HCT116 (cell line): ENCODE measurements at regions not wholly inside any gene's neighbourhood (a gene's known extent, or its start where the extent isn't known, plus 50 kb on each side); places are given as distances from the start of the nearest gene placed in this dataset.

Source experiments
- ATAC-seq: fragments of 200-7000 bp; cut with Tn5 transposase; 2 replicates; pipeline ENCODE4 v1.9.1; 2020; ENCODE audit warnings: mild to moderate bottlenecking, moderate library complexity
- BruUV-seq: library from RNA; stranded (reverse); fragments of 400-500 nt; replicated peaks from 2 replicates; lab custom pipeline; 2021; lab: Mats Ljungman, UMichigan
- CTCF ChIA-PET: fragments of 300-600 bp; sonication (Branson Sonifier 250); formaldehyde crosslinking; loops from one replicate; lab custom pipeline; 2021; ENCODE audit warnings: antibody characterized with exemption; lab: Charles Lee
- POLR2A ChIA-PET: fragments of 300-600, 350-600 bp; sonication (Branson Sonifier 250); formaldehyde crosslinking; loops from one replicate; lab custom pipeline; 2021; ENCODE audit warnings: antibody characterized with exemption; lab: Charles Lee
- RAD21 ChIA-PET, 2 experiments: fragments of 300-600 bp; sonication (Branson Sonifier 250); formaldehyde crosslinking; loops; one replicate each; lab custom pipeline; 2023; ENCODE audit warnings: low total read pairs in 2 of 2; ENCODE audit not compliant: uncharacterized antibody in 2 of 2, unreplicated experiment in 2 of 2, low non-redundant PET in 1 of 2; lab: Charles Lee
- DNase-seq: peaks from one replicate; pipeline ENCODE4 v3.0.0-alpha.2; 2010; ENCODE audit warnings: low read depth, low spot score
- H2AFZ ChIP-seq: fragments of 200-600 bp; shearing (Covaris generic), sonication (generic); 2 replicates; pipeline ENCODE4 v1.6.1; 2017; ENCODE audit warnings: low read depth, mixed run types, mixed read lengths, antibody characterized with exemption, low read length; ENCODE audit not compliant: poor library complexity, severe bottlenecking
- H3K27ac ChIP-seq: 2 replicates; pipeline ENCODE4 v1.5.1; 2012; ENCODE audit warnings: low read depth, low read length
- H3K27me3 ChIP-seq: fragments of 200-600 bp; sonication (generic); 2 replicates; pipeline ENCODE4 v1.6.1; 2016; ENCODE audit warnings: mixed run types, low read length, mixed read lengths; ENCODE audit not compliant: insufficient read depth
- H3K36me3 ChIP-seq, 2 experiments: fragments of 200-500 bp in 1 of 2; fragments of 200-600 bp in 1 of 2; sonication (Bioruptor generic) in 1 of 2; sonication (generic) in 1 of 2; 2 replicates each; pipeline versions ENCODE4 v1.5.1 to v1.6.1; 2014 to 2016; ENCODE audit warnings: low read length in 2 of 2, inconsistent platforms in 1 of 2, mixed read lengths in 1 of 2, mixed run types in 1 of 2; ENCODE audit not compliant: insufficient read depth in 2 of 2, control insufficient read depth in 1 of 2
- H3K4me1 ChIP-seq, 2 experiments: fragments of 200-600 bp in 1 of 2; sonication (generic) in 1 of 2; 2 replicates each; pipeline versions ENCODE4 v1.5.1 to v1.6.1; 2012 to 2017; ENCODE audit warnings: low read length in 2 of 2, inconsistent platforms in 1 of 2, mild to moderate bottlenecking in 1 of 2, mixed read lengths in 1 of 2, mixed run types in 1 of 2, moderate library complexity in 1 of 2; ENCODE audit not compliant: insufficient read depth in 2 of 2, control insufficient read depth in 1 of 2
- H3K4me2 ChIP-seq: fragments of 200-600 bp; sonication (generic); 2 replicates; pipeline ENCODE4 v1.6.1; 2017; ENCODE audit warnings: mixed run types, low read length, mixed read lengths
- H3K4me3 ChIP-seq, 2 experiments: fragments of 200-600 bp in 1 of 2; sonication (generic) in 1 of 2; replicated peaks in 1 of 2; 2 replicates each; pipeline ENCODE4 v1.5.1; 2011 to 2016; ENCODE audit warnings: low read length in 2 of 2, control low read depth in 1 of 2, low read depth in 1 of 2, mild to moderate bottlenecking in 1 of 2, mixed read lengths in 1 of 2, mixed run types in 1 of 2
- H3K79me2 ChIP-seq: fragments of 200-600 bp; sonication (generic); 2 replicates; pipeline ENCODE4 v1.6.1; 2017; ENCODE audit warnings: mild to moderate bottlenecking, mixed run types, low read length, moderate library complexity, mixed read lengths; ENCODE audit not compliant: insufficient read depth
- H3K9ac ChIP-seq: fragments of 200-600 bp; sonication (generic); 2 replicates; pipeline ENCODE4 v1.6.1; 2016; ENCODE audit warnings: low read length, mixed read lengths
- H3K9me2 ChIP-seq: fragments of 200-600 bp; sonication (generic), shearing (Covaris generic); 2 replicates; pipeline ENCODE4 v1.6.1; 2017; ENCODE audit warnings: mixed run types, mild to moderate bottlenecking, moderate library complexity; ENCODE audit not compliant: insufficient read depth
- H3K9me3 ChIP-seq, 2 experiments: fragments of 200-500 bp in 1 of 2; fragments of 200-600 bp in 1 of 2; sonication (Bioruptor generic) in 1 of 2; sonication (generic) in 1 of 2; 2 replicates each; pipeline ENCODE4 v1.6.1; 2014 to 2017; ENCODE audit warnings: low read length in 2 of 2, mixed read lengths in 2 of 2, inconsistent platforms in 1 of 2, low read depth in 1 of 2, mild to moderate bottlenecking in 1 of 2, mixed run types in 1 of 2, moderate library complexity in 1 of 2; ENCODE audit not compliant: control insufficient read depth in 1 of 2, insufficient read depth in 1 of 2
- H4K20me1 ChIP-seq: fragments of 200-600 bp; sonication (generic), shearing (Covaris generic); 2 replicates; pipeline ENCODE4 v1.6.1; 2017; ENCODE audit warnings: mixed run types, mild to moderate bottlenecking, moderate library complexity; ENCODE audit not compliant: insufficient read depth
- ATF3 ChIP-seq: IDR thresholded peaks from 2 replicates; pipeline ENCODE4 v1.6.1; 2012
- CBX3 ChIP-seq: IDR thresholded peaks from 2 replicates; pipeline ENCODE4 v1.6.1; 2012; ENCODE audit warnings: low read depth
- EGR1 ChIP-seq: IDR thresholded peaks from 2 replicates; pipeline ENCODE4 v1.6.1; 2012; ENCODE audit warnings: low read depth
- ELF1 ChIP-seq: IDR thresholded peaks from 2 replicates; pipeline ENCODE4 v1.6.1; 2012; ENCODE audit warnings: low read depth, borderline replicate concordance
- EZH2 ChIP-seq: fragments of 200-600 bp; sonication (generic); IDR thresholded peaks from 2 replicates; pipeline ENCODE4 v1.6.1; 2017; ENCODE audit warnings: antibody characterized with exemption, mixed run types
- EZH2phosphoT487 ChIP-seq: fragments of 200-600 bp; IDR thresholded peaks from 2 replicates; pipeline ENCODE4 v1.6.1; 2018; ENCODE audit warnings: antibody characterized with exemption, borderline replicate concordance
- MAX ChIP-seq: IDR thresholded peaks from 2 replicates; pipeline ENCODE4 v1.6.1; 2012
- SIN3A ChIP-seq: IDR thresholded peaks from 2 replicates; pipeline ENCODE4 v1.6.1; 2012; ENCODE audit warnings: low read depth
- SP1 ChIP-seq: IDR thresholded peaks from 2 replicates; pipeline ENCODE4 v1.6.1; 2012; ENCODE audit warnings: low read depth
- ZFX ChIP-seq: fragments of 450-650 bp; IDR thresholded peaks from 2 replicates; pipeline ENCODE4 v1.6.1; 2017
- ZNF274 ChIP-seq: fragments of 200-500 bp; sonication (Bioruptor generic); IDR thresholded peaks from 2 replicates; pipeline ENCODE4 v1.6.1; 2014; ENCODE audit warnings: mild to moderate bottlenecking, low read depth, low read length, inconsistent platforms
- intact Hi-C: fragments of 100-400 bp; cut with micrococcal nuclease; formaldehyde crosslinking; loops from 2 replicates; pipeline ENCODE4 v1.10.0; 2022

GRCh38 chr14:98751110-98751509 lies 520.9 kb downstream of the BCL11B start (continued):
- TF ChIP-seq ATF3: no peak
- no peak for TF ChIP-seq MAX
- TF ChIP-seq ZFX: no peak

- H3K9me2 ChIP-seq: no peaks in the 10 kb centered on the region
- intact Hi-C loops: no loop called here
- H3K4me1 ChIP-seq: no peaks in the 10 kb centered on the region
- ChIA-PET CTCF (no interaction called here), POLR2A (no interaction called here), RAD21 (no interaction called here)
- H3K27ac ChIP-seq: no peak overlapping the region
- no peaks in the 10 kb centered on the region for H3K9me3 ChIP-seq
- no peak overlapping the region for H3K4me2 ChIP-seq
- TF ChIP-seq SP1: no peak
- DNase-seq (no peak), ATAC-seq (no peak)
- H2AFZ ChIP-seq: no peak overlapping the region
- H3K36me3 ChIP-seq: no peaks in the 10 kb centered on the region
- no peaks in the 10 kb centered on the region for H3K27me3 ChIP-seq
- H3K79me2 ChIP-seq: no peaks in the 10 kb centered on the region
- no TSS peak for BruUV-seq
- H3K4me3 ChIP-seq: no peak overlapping the region
- H4K20me1 ChIP-seq: no peaks in the 10 kb centered on the region
- H3K9ac ChIP-seq: no peak overlapping the region
Measured at GRCh38 chr14:98752660-98753059, 519.3 kb downstream of the BCL11B start.

- no peak for DNase-seq
- no peak for ATAC-seq
- no TSS peak for BruUV-seq
- POLR2A ChIA-PET: no interaction called here
- CTCF ChIA-PET: no interaction called here
- H3K27ac ChIP-seq: no peak overlapping the region
- H3K4me3 ChIP-seq: no peak overlapping the region
- no peak overlapping the region for H3K9ac ChIP-seq
- H3K36me3 ChIP-seq: no peaks in the 10 kb centered on the region
- H2AFZ ChIP-seq: no peak overlapping the region
- TF ChIP-seq EZH2: no peak
- no peak for TF ChIP-seq SIN3A
- no peak for TF ChIP-seq EGR1
- no peak for TF ChIP-seq ELF1
- no peak for TF ChIP-seq ZNF274
- TF ChIP-seq CBX3: no peak
- no peak for TF ChIP-seq EZH2phosphoT487
- TF ChIP-seq, all 23 proteins: peak for 0
- Histone ChIP-seq H4K20me1 (no peaks in the 10 kb centered on the region), H3K4me2 (no peak overlapping the region), H3K79me2 (no peaks in the 10 kb centered on the region), H3K9me3 (no peaks in the 10 kb centered on the region), H3K4me1 (no peaks in the 10 kb centered on the region), H3K9me2 (no peaks in the 10 kb centered on the region), H3K27me3 (no peaks in the 10 kb centered on the region)
- RAD21 ChIA-PET: no interaction called here
- intact Hi-C loops: no loop called here
Measured at GRCh38 chr14:98754343-98755020, 517.5 kb downstream of the BCL11B start.
